ENCODE measurements at regions not wholly inside any gene's neighbourhood (a gene's known extent, or its start where the extent isn't known, plus 50 kb on each side); places are given as distances from the start of the nearest gene placed in this dataset.

GRCh38 chr1:81042225-81042624, 758.5 kb upstream of the ADGRL2 start:
- no peaks in the 10 kb centered on the region for H3K36me3 Mint-ChIP-seq
- H3K9me3 Mint-ChIP-seq: peaks cover 0 to 13% (median 5%) of the 10 kb centered on the region in 7 donors
- H3K27me3 ChIP-seq (ENCODE audit: control insufficient read depth in 2 of 2, insufficient read depth in 2 of 2, low read length in 2 of 2): no peaks in the 10 kb centered on the region
- H3K27me3 Mint-ChIP-seq (ENCODE audit: low read depth in 3 of 3): no peaks in the 10 kb centered on the region
- TF ChIP-seq CTCF (IDR thresholded peaks at IDR 0.05): no peak
- no peak overlapping the region for H3K27ac Mint-ChIP-seq
- WGBS (ENCODE audit: insufficient coverage): no CpG with 5 or more reads among the region's 1 CpG
- H3K79me2 ChIP-seq (ENCODE audit: insufficient read depth, low read length): no peaks in the 10 kb centered on the region
- H3K9me3 ChIP-seq (replicated peaks in 1 of 2; ENCODE audit: control insufficient read depth in 1 of 2, insufficient read depth in 1 of 2, low read length in 2 of 2): peaks cover 0 to 3% of the 10 kb centered on the region in 2 donors
- intact Hi-C loops (cut with micrococcal nuclease): no loop called here
- no peaks in the 10 kb centered on the region for H3K4me1 Mint-ChIP-seq
- H3K27ac ChIP-seq (ENCODE audit: low read depth in 1 of 2, low read length in 2 of 2): no peak overlapping the region
- H3K4me3 ChIP-seq (replicated peaks in 1 of 3; ENCODE audit: low read depth in 2 of 3, low read length in 3 of 3): no peak overlapping the region
- no peak overlapping the region for H3K9ac ChIP-seq (ENCODE audit: insufficient read depth, low read length, poor library complexity, severe bottlenecking)
- no peak overlapping the region for H3K4me3 Mint-ChIP-seq
- DNase-seq: no peak
- no peak overlapping the region for H3K4me2 ChIP-seq (replicated peaks; ENCODE audit: extremely low read depth, low read length, poor library complexity, severe bottlenecking)
- H4K20me1 ChIP-seq (ENCODE audit: insufficient read depth, low read length): no peaks in the 10 kb centered on the region
- H2AFZ ChIP-seq (ENCODE audit: insufficient read depth, low read depth, low read length, poor library complexity, severe bottlenecking): no peak overlapping the region
- no peaks in the 10 kb centered on the region for H3K4me1 ChIP-seq (ENCODE audit: control insufficient read depth in 1 of 2, insufficient read depth in 2 of 2, low read length in 2 of 2)
- H3K36me3 ChIP-seq (replicated peaks in 1 of 2; ENCODE audit: control insufficient read depth in 1 of 2, insufficient read depth in 2 of 2, low read length in 2 of 2): no peaks in the 10 kb centered on the region

- H3K4me2 ChIP-seq (replicated peaks; ENCODE audit: extremely low read depth, low read length, poor library complexity, severe bottlenecking): no peak overlapping the region
- peaks cover 0 to 2% (median 0%) of the 10 kb centered on the region in 3 donors for H3K27me3 Mint-ChIP-seq (ENCODE audit: low read depth in 3 of 3)
- no peak overlapping the region for H2AFZ ChIP-seq (ENCODE audit: insufficient read depth, low read depth, low read length, poor library complexity, severe bottlenecking)
- no peaks in the 10 kb centered on the region for H3K36me3 ChIP-seq (replicated peaks in 1 of 2; ENCODE audit: control insufficient read depth in 1 of 2, insufficient read depth in 2 of 2, low read length in 2 of 2)
- H3K27ac Mint-ChIP-seq: no peak overlapping the region
- H3K9ac ChIP-seq (ENCODE audit: insufficient read depth, low read length, poor library complexity, severe bottlenecking): no peak overlapping the region
- TF ChIP-seq CTCF (IDR thresholded peaks at IDR 0.05): no peak
- peaks cover 0 to 3% of the 10 kb centered on the region in 2 donors for H3K9me3 ChIP-seq (replicated peaks in 1 of 2; ENCODE audit: control insufficient read depth in 1 of 2, insufficient read depth in 1 of 2, low read length in 2 of 2)
- H3K4me3 ChIP-seq (replicated peaks in 1 of 3; ENCODE audit: low read depth in 2 of 3, low read length in 3 of 3): no peak overlapping the region
- no peak overlapping the region for H3K4me3 Mint-ChIP-seq
- no peaks in the 10 kb centered on the region for H4K20me1 ChIP-seq (ENCODE audit: insufficient read depth, low read length)
- WGBS (ENCODE audit: insufficient coverage): 100% methylated on average over 1 of the region's 1 CpG
- DNase-seq: no peak
- no peaks in the 10 kb centered on the region for H3K4me1 ChIP-seq (ENCODE audit: control insufficient read depth in 1 of 2, insufficient read depth in 2 of 2, low read length in 2 of 2)
- H3K27ac ChIP-seq (ENCODE audit: low read depth in 1 of 2, low read length in 2 of 2): no peak overlapping the region
- no peaks in the 10 kb centered on the region for H3K36me3 Mint-ChIP-seq
- H3K79me2 ChIP-seq (ENCODE audit: insufficient read depth, low read length): no peaks in the 10 kb centered on the region
- intact Hi-C loops (cut with micrococcal nuclease): no loop called here
- H3K4me1 Mint-ChIP-seq: no peaks in the 10 kb centered on the region
- peaks cover 0 to 12% (median 5%) of the 10 kb centered on the region in 7 donors for H3K9me3 Mint-ChIP-seq
- no peaks in the 10 kb centered on the region for H3K27me3 ChIP-seq (ENCODE audit: control insufficient read depth in 2 of 2, insufficient read depth in 2 of 2, low read length in 2 of 2)
These were observed 766.4 kb upstream of the ADGRL2 start for GRCh38 chr1:81034291-81034690.
